ENCODE measurements at regions not wholly inside any gene's neighbourhood (a gene's known extent, or its start where the extent isn't known, plus 50 kb on each side); places are given as distances from the start of the nearest gene placed in this dataset.

- TF ChIP-seq, protein P1, sequence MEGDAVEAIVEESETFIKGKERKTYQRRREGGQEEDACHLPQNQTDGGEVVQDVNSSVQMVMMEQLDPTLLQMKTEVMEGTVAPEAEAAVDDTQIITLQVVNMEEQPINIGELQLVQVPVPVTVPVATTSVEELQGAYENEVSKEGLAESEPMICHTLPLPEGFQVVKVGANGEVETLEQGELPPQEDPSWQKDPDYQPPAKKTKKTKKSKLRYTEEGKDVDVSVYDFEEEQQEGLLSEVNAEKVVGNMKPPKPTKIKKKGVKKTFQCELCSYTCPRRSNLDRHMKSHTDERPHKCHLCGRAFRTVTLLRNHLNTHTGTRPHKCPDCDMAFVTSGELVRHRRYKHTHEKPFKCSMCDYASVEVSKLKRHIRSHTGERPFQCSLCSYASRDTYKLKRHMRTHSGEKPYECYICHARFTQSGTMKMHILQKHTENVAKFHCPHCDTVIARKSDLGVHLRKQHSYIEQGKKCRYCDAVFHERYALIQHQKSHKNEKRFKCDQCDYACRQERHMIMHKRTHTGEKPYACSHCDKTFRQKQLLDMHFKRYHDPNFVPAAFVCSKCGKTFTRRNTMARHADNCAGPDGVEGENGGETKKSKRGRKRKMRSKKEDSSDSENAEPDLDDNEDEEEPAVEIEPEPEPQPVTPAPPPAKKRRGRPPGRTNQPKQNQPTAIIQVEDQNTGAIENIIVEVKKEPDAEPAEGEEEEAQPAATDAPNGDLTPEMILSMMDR (IDR thresholded peaks at IDR 0.05), result no peak
- TF ChIP-seq, protein P2, sequence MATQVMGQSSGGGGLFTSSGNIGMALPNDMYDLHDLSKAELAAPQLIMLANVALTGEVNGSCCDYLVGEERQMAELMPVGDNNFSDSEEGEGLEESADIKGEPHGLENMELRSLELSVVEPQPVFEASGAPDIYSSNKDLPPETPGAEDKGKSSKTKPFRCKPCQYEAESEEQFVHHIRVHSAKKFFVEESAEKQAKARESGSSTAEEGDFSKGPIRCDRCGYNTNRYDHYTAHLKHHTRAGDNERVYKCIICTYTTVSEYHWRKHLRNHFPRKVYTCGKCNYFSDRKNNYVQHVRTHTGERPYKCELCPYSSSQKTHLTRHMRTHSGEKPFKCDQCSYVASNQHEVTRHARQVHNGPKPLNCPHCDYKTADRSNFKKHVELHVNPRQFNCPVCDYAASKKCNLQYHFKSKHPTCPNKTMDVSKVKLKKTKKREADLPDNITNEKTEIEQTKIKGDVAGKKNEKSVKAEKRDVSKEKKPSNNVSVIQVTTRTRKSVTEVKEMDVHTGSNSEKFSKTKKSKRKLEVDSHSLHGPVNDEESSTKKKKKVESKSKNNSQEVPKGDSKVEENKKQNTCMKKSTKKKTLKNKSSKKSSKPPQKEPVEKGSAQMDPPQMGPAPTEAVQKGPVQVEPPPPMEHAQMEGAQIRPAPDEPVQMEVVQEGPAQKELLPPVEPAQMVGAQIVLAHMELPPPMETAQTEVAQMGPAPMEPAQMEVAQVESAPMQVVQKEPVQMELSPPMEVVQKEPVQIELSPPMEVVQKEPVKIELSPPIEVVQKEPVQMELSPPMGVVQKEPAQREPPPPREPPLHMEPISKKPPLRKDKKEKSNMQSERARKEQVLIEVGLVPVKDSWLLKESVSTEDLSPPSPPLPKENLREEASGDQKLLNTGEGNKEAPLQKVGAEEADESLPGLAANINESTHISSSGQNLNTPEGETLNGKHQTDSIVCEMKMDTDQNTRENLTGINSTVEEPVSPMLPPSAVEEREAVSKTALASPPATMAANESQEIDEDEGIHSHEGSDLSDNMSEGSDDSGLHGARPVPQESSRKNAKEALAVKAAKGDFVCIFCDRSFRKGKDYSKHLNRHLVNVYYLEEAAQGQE (IDR thresholded peaks at IDR 0.05; ENCODE audit: insufficient read depth in 1 of 2, low read depth in 2 of 2, low read length in 1 of 2), result no peak
- no peak for TF ChIP-seq TCF7L2 (IDR thresholded peaks at IDR 0.05; ENCODE audit: low read depth, low read length)
- no peak for TF ChIP-seq POLR2AphosphoS5 (IDR thresholded peaks at IDR 0.05; ENCODE audit: low read depth, low read length)
- TF ChIP-seq SIN3A (IDR thresholded peaks at IDR 0.05; ENCODE audit: borderline replicate concordance, insufficient read depth, low read depth, low read length), result no peak
These were observed 56.2 kb downstream of the ARHGAP35 start for GRCh38 chr19:46917002-46917401.
